ENCODE measurements at regions not wholly inside any gene's neighbourhood (a gene's known extent, or its start where the extent isn't known, plus 50 kb on each side); places are given as distances from the start of the nearest gene placed in this dataset.

DNA sequence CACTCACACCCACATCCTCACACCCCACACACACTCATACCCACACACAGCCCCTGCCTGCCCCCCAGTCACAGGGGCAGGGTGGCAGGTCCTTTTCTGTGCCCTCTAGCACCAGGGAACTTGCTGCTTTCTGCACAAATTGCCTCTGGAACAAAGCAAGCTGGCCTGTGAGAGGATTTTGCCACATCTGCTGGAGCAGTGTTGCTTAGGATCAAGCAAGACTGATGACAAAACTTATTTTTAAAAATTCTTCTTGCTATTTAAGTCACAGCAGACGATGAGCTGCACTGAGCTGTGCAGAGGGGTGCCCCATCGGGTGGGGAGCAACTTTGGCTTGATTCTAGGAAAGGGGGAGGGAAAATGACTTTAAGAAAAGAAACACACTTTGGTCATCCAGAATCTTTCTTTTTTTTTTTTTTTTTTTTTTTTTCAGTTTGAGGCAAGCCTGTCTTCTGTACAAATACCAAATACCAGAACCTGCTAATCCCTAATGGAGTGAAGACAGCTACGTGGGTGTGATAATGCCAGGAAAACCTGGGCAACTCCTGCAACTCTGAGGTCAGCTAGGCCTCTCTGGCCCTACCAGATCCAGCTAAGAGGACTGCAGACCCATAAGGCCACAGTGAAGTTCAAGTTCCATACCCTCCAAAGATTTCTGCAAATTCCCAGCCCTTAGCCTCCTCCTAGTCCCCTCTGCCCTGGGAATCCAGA, 195.3 kb downstream of the ABHD5 start:
- no peak for TF ChIP-seq POLR2A (IDR thresholded peaks at IDR 0.05; ENCODE audit: low read depth, low read length)
- TF ChIP-seq, protein P1, sequence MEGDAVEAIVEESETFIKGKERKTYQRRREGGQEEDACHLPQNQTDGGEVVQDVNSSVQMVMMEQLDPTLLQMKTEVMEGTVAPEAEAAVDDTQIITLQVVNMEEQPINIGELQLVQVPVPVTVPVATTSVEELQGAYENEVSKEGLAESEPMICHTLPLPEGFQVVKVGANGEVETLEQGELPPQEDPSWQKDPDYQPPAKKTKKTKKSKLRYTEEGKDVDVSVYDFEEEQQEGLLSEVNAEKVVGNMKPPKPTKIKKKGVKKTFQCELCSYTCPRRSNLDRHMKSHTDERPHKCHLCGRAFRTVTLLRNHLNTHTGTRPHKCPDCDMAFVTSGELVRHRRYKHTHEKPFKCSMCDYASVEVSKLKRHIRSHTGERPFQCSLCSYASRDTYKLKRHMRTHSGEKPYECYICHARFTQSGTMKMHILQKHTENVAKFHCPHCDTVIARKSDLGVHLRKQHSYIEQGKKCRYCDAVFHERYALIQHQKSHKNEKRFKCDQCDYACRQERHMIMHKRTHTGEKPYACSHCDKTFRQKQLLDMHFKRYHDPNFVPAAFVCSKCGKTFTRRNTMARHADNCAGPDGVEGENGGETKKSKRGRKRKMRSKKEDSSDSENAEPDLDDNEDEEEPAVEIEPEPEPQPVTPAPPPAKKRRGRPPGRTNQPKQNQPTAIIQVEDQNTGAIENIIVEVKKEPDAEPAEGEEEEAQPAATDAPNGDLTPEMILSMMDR (conservative IDR thresholded peaks at IDR 0.05; ENCODE audit: low read depth, low read length): no peak
- no peak for TF ChIP-seq FOS (IDR thresholded peaks at IDR 0.05; ENCODE audit: low read depth, low read length)
- no peak for TF ChIP-seq MAFK (IDR thresholded peaks at IDR 0.05; ENCODE audit: low read depth, low read length)
- TF ChIP-seq, protein P2, sequence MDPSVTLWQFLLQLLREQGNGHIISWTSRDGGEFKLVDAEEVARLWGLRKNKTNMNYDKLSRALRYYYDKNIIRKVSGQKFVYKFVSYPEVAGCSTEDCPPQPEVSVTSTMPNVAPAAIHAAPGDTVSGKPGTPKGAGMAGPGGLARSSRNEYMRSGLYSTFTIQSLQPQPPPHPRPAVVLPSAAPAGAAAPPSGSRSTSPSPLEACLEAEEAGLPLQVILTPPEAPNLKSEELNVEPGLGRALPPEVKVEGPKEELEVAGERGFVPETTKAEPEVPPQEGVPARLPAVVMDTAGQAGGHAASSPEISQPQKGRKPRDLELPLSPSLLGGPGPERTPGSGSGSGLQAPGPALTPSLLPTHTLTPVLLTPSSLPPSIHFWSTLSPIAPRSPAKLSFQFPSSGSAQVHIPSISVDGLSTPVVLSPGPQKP (IDR thresholded peaks at IDR 0.05; ENCODE audit: borderline replicate concordance, low read depth, low read length): no peak

Measured in IMR-90 (cell line).